AG09319 (cell line): ENCODE measurements at regions not wholly inside any gene's neighbourhood (a gene's known extent, or its start where the extent isn't known, plus 50 kb on each side); places are given as distances from the start of the nearest gene placed in this dataset.
"Not testable (repeated sequence)": the region's sequence is repeated elsewhere in the genome, so short reads cannot be mapped to it uniquely, and the experiment has no call there.

Experiments used
- DNase-seq: peaks from one replicate; pipeline ENCODE4 v3.0.0-alpha.2; 2010; ENCODE audit warnings: low read depth; ENCODE audit errors: extremely low read depth
- CTCF ChIP-seq: IDR thresholded peaks from 2 replicates; pipeline ENCODE4 v1.5.1; 2011; ENCODE audit warnings: low read depth, mild to moderate bottlenecking, inconsistent platforms, low read length, moderate library complexity

DNA sequence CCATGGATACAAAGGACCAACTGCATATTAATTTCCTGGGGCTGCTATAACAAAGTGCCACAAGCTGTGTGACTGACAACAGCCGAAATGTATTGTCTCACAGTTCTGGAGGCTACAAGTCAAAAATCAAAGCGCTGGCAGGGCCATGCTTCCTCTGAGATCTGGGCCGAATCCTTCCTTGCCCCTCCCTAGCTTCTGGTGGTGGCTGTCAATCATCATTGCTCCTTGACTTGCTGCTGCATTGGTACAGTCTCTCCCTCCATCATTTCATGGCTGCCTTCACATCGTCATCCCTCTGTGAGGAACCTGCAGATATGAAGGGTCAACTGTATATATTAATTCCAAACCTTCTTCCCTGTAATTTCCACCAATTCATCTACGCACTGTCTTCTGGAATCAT is 118.3 kb downstream of the EXOC5 start:
- no peak for DNase-seq
- no peak for TF ChIP-seq CTCF

DNA sequence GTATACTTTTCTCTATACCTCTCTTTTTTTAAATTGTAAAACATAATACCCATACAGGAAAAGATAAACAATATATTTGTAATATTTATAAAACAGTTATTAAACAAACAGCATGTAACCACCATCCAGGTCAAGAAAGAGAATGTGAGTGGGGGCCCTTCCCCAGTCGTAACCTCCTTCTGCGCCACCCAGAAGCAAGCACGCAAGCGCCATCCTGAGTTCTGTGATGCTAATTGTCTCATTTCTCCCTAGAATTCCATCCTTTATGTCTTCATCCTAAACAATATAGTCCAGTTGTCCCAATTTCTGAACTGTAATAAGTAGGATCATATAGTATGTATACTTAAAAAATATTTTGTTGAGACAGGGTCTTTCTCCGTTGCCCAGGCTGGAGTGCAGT is 129.5 kb downstream of the EXOC5 start:
- no peak for TF ChIP-seq CTCF
- DNase-seq = no peak

GRCh38 chr14:57136669-57137328 is 131.9 kb downstream of the EXOC5 start:
- no peak for DNase-seq
- TF ChIP-seq CTCF = no peak

- not testable (repeated sequence) for DNase-seq
These were observed 140.9 kb downstream of the EXOC5 start for GRCh38 chr14:57127809-57128208.

DNA sequence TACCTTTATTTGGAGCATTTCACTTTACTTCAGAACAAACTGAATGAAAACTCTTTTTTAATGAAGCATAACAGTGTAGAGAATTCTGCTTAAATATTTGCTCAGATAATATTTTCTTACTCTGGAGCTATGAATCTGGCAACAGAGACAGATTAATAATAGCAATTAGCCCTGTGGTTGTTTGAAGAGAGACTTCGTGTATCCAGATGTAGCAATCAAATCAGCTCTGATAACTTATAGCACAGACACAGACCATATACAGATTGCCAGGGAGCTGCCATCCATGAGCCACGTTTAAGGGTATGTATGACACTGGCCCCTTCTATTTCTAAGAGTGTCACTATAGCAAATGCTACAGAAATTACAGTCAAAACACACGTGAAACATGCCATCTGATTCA is 146.6 kb downstream of the EXOC5 start:
- TF ChIP-seq CTCF = no peak
- no peak for DNase-seq

- not testable (repeated sequence) for DNase-seq
These were observed 156.5 kb downstream of the EXOC5 start for GRCh38 chr14:57112072-57112807.

GRCh38 chr14:57110411-57110810 is 158.3 kb downstream of the EXOC5 start:
- not testable (repeated sequence) for DNase-seq

- TF ChIP-seq CTCF = no peak
- DNase-seq = no peak
These were observed 177.6 kb downstream of the EXOC5 start for GRCh38 chr14:57091030-57091608.

DNA sequence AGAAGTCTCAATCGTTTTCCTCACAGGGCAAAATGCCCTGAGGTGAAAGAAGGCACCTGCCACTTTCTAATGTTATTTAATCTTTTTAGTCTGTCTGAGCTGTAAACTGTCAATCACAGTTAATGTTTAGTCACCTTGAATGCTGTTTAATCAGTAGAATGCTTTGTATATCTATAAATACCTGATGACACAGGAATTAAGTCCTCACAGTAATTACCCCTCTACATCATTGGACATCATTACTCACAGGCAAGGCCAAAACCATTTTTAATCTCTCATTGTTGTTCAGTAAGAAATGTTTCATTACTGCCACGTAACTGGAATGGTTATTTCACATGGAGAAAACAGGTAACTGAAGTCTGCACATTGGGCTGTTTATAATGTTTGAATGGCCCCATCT is 178.8 kb downstream of the EXOC5 start:
- DNase-seq = no peak
- TF ChIP-seq CTCF = no peak
